SK-N-MC (cell line): ENCODE measurements at regions not wholly inside any gene's neighbourhood (a gene's known extent, or its start where the extent isn't known, plus 50 kb on each side); places are given as distances from the start of the nearest gene placed in this dataset.

Experiments used
- EZH2 ChIP-seq: fragments of 200-600 bp; sonication (generic); IDR thresholded peaks from one replicate; pipeline ENCODE4 v1.6.1; 2017; ENCODE audit warnings: antibody characterized with exemption
- FOXP2 ChIP-seq: optimal IDR thresholded peaks from 2 replicates; pipeline ENCODE3; 2011; ENCODE audit warnings: mild to moderate bottlenecking, moderate library complexity; ENCODE audit not compliant: insufficient read depth; ENCODE audit errors: extremely low read length, control extremely low read depth
- POLR2AphosphoS5 ChIP-seq: IDR thresholded peaks from 2 replicates; pipeline ENCODE4 v1.6.1; 2012; ENCODE audit warnings: mild to moderate bottlenecking, low read depth, low read length, borderline replicate concordance

DNA sequence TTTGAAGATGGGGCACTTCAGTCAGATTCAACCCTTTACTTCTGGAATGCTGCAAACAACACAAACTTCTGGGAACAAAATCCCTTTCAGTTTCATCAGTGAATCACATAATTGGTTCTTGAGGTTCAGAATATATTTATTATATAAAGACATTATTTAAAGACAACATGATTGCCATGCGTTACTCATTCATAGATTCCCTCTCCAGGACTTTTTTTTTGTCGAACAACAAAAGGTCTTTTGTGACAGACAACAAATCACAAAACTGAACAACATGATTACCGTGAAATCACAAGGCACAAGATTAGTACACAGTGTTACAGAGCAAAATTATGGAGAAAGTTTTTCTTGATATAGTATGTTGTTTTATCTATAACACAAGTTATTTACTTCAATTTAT, 1815.0 kb downstream of the NCAM2 start:
- TF ChIP-seq EZH2 (no peak), FOXP2 (no peak), POLR2AphosphoS5 (no peak)
